ENCODE measurements at regions not wholly inside any gene's neighbourhood (a gene's known extent, or its start where the extent isn't known, plus 50 kb on each side); places are given as distances from the start of the nearest gene placed in this dataset.

GRCh38 chrX:110531873-110532580 is 173.4 kb downstream of the RTL9 start:
- no peaks in the 10 kb centered on the region for H3K79me2 ChIP-seq (ENCODE audit: insufficient read depth, low read length)
- H3K4me2 ChIP-seq (ENCODE audit: low read depth, low read length, poor library complexity, severe bottlenecking), result no peak overlapping the region
- no peaks in the 10 kb centered on the region for H3F3A ChIP-seq (ENCODE audit: low read depth)
- H3K4me3 ChIP-seq (ENCODE audit: low read length, poor library complexity, severe bottlenecking), result no peak overlapping the region
- no peak overlapping the region for H3K9ac ChIP-seq (ENCODE audit: low read depth, low read length, poor library complexity, severe bottlenecking)
- H3K4me1 ChIP-seq (ENCODE audit: insufficient read depth, low read length, poor library complexity, severe bottlenecking), result no peaks in the 10 kb centered on the region
- no peak overlapping the region for H2AFZ ChIP-seq (ENCODE audit: low read length)
- no peaks in the 10 kb centered on the region for H4K20me1 ChIP-seq (ENCODE audit: insufficient read depth, low read length, poor library complexity, severe bottlenecking)
- no peaks in the 10 kb centered on the region for H3K36me3 ChIP-seq (ENCODE audit: insufficient read depth, low read length)
- no peaks in the 10 kb centered on the region for H3K9me2 ChIP-seq (replicated peaks; ENCODE audit: low read depth, low read length)
- no peaks in the 10 kb centered on the region for H3K27me3 ChIP-seq (ENCODE audit: insufficient read depth, low read length, poor library complexity, severe bottlenecking)
- H3K9me3 ChIP-seq (ENCODE audit: insufficient read depth, low read depth, low read length), result no peaks in the 10 kb centered on the region
- TF ChIP-seq EZH2phosphoT487 (IDR thresholded peaks at IDR 0.05; ENCODE audit: borderline replicate concordance), result no peak
- no peak for TF ChIP-seq CTCF (conservative IDR thresholded peaks at IDR 0.05; ENCODE audit: low read length)

- Histone ChIP-seq H2AFZ (ENCODE audit: low read length) (no peak overlapping the region), H3K4me1 (ENCODE audit: insufficient read depth, low read length, poor library complexity, severe bottlenecking) (no peaks in the 10 kb centered on the region), H3K4me2 (ENCODE audit: low read depth, low read length, poor library complexity, severe bottlenecking) (no peak overlapping the region), H4K20me1 (ENCODE audit: insufficient read depth, low read length, poor library complexity, severe bottlenecking) (no peaks in the 10 kb centered on the region), H3K9me2 (replicated peaks; ENCODE audit: low read depth, low read length) (no peaks in the 10 kb centered on the region), H3K79me2 (ENCODE audit: insufficient read depth, low read length) (no peaks in the 10 kb centered on the region), H3K27me3 (ENCODE audit: insufficient read depth, low read length, poor library complexity, severe bottlenecking) (no peaks in the 10 kb centered on the region), H3K9ac (ENCODE audit: low read depth, low read length, poor library complexity, severe bottlenecking) (no peak overlapping the region), H3K36me3 (ENCODE audit: insufficient read depth, low read length) (no peaks in the 10 kb centered on the region), H3K4me3 (ENCODE audit: low read length, poor library complexity, severe bottlenecking) (no peak overlapping the region), H3F3A (ENCODE audit: low read depth) (no peaks in the 10 kb centered on the region), H3K9me3 (ENCODE audit: insufficient read depth, low read depth, low read length) (no peaks in the 10 kb centered on the region)
- TF ChIP-seq CTCF (conservative IDR thresholded peaks at IDR 0.05; ENCODE audit: low read length), result no peak
- TF ChIP-seq EZH2phosphoT487 (IDR thresholded peaks at IDR 0.05; ENCODE audit: borderline replicate concordance), result no peak
Measured at GRCh38 chrX:110532581-110532931, 173.9 kb downstream of the RTL9 start.

- H3K4me2 ChIP-seq (ENCODE audit: low read depth, low read length, poor library complexity, severe bottlenecking), result no peak overlapping the region
- H2AFZ ChIP-seq (ENCODE audit: low read length), result no peak overlapping the region
- H3F3A ChIP-seq (ENCODE audit: low read depth), result no peaks in the 10 kb centered on the region
- H3K9me3 ChIP-seq (ENCODE audit: insufficient read depth, low read depth, low read length), result no peaks in the 10 kb centered on the region
- no peaks in the 10 kb centered on the region for H3K9me2 ChIP-seq (replicated peaks; ENCODE audit: low read depth, low read length)
- no peaks in the 10 kb centered on the region for H4K20me1 ChIP-seq (ENCODE audit: insufficient read depth, low read length, poor library complexity, severe bottlenecking)
- TF ChIP-seq EZH2phosphoT487 (IDR thresholded peaks at IDR 0.05; ENCODE audit: borderline replicate concordance) (no peak), CTCF (conservative IDR thresholded peaks at IDR 0.05; ENCODE audit: low read length) (no peak)
- H3K27me3 ChIP-seq (ENCODE audit: insufficient read depth, low read length, poor library complexity, severe bottlenecking), result no peaks in the 10 kb centered on the region
- no peaks in the 10 kb centered on the region for H3K79me2 ChIP-seq (ENCODE audit: insufficient read depth, low read length)
- H3K4me1 ChIP-seq (ENCODE audit: insufficient read depth, low read length, poor library complexity, severe bottlenecking), result no peaks in the 10 kb centered on the region
- no peak overlapping the region for H3K4me3 ChIP-seq (ENCODE audit: low read length, poor library complexity, severe bottlenecking)
- H3K9ac ChIP-seq (ENCODE audit: low read depth, low read length, poor library complexity, severe bottlenecking), result no peak overlapping the region
- no peaks in the 10 kb centered on the region for H3K36me3 ChIP-seq (ENCODE audit: insufficient read depth, low read length)
Measured at GRCh38 chrX:110536816-110537215, 178.2 kb downstream of the RTL9 start.

Data from Loucy (cell line).